GOT3 (cell line): ENCODE measurements at regions not wholly inside any gene's neighbourhood (a gene's known extent, or its start where the extent isn't known, plus 50 kb on each side); places are given as distances from the start of the nearest gene placed in this dataset.
"Not testable (repeated sequence)": the region's sequence is repeated elsewhere in the genome, so short reads cannot be mapped to it uniquely, and the experiment has no call there.

Source experiments
- DNase-seq: peaks from one replicate; lab custom pipeline; 2025; ENCODE audit warnings: mixed read lengths; lab: John Stamatoyannopoulos, UW

GRCh38 chr2:194946826-194947225, 710.2 kb upstream of the SLC39A10 start:
- DNase-seq, result no peak

- DNase-seq, result no peak
Measured at GRCh38 chr2:194938066-194938465, 719.0 kb upstream of the SLC39A10 start.

GRCh38 chr2:194927489-194927888, 729.5 kb upstream of the SLC39A10 start:
- no peak for DNase-seq

GRCh38 chr2:194926873-194927272, 730.2 kb upstream of the SLC39A10 start:
- no peak for DNase-seq

- no peak for DNase-seq
Measured at GRCh38 chr2:194925742-194926141, 731.3 kb upstream of the SLC39A10 start.

- DNase-seq, result no peak
Measured at GRCh38 chr2:194917519-194917918, 739.5 kb upstream of the SLC39A10 start.

GRCh38 chr2:194915485-194915884, 741.5 kb upstream of the SLC39A10 start:
- DNase-seq, result no peak

- no peak for DNase-seq
Measured at GRCh38 chr2:194907569-194907968, 749.5 kb upstream of the SLC39A10 start.

GRCh38 chr2:194896871-194897270, 760.2 kb upstream of the SLC39A10 start:
- DNase-seq, result no peak

GRCh38 chr2:194883711-194884110, 773.3 kb upstream of the SLC39A10 start:
- no peak for DNase-seq

- DNase-seq, result no peak
Measured at GRCh38 chr2:194870974-194871535, 786.0 kb upstream of the SLC39A10 start.

GRCh38 chr2:194867328-194867727, 789.7 kb upstream of the SLC39A10 start:
- no peak for DNase-seq

- DNase-seq, result no peak
Measured at GRCh38 chr2:194854941-194855340, 802.1 kb upstream of the SLC39A10 start.

GRCh38 chr2:194842871-194843270, 814.2 kb upstream of the SLC39A10 start:
- no peak for DNase-seq

GRCh38 chr2:194834371-194834770, 822.7 kb upstream of the SLC39A10 start:
- DNase-seq, result not testable (repeated sequence)

- no peak for DNase-seq
Measured at GRCh38 chr2:194826241-194826640, 830.8 kb upstream of the SLC39A10 start.

GRCh38 chr2:194824450-194824849, 832.6 kb upstream of the SLC39A10 start:
- no peak for DNase-seq

GRCh38 chr2:194822657-194823056, 834.4 kb upstream of the SLC39A10 start:
- no peak for DNase-seq

- DNase-seq, result no peak
Measured at GRCh38 chr2:194822097-194822496, 834.9 kb upstream of the SLC39A10 start.

- no peak for DNase-seq
Measured at GRCh38 chr2:194819367-194819766, 837.7 kb upstream of the SLC39A10 start.

GRCh38 chr2:194815475-194815874, 841.6 kb upstream of the SLC39A10 start:
- DNase-seq, result no peak

- DNase-seq, result no peak
Measured at GRCh38 chr2:194802589-194802988, 854.4 kb upstream of the SLC39A10 start.

- not testable (repeated sequence) for DNase-seq
Measured at GRCh38 chr2:194787071-194787470, 870.0 kb upstream of the SLC39A10 start.

GRCh38 chr2:194771394-194771793, 885.6 kb upstream of the SLC39A10 start:
- DNase-seq, result not testable (repeated sequence)

GRCh38 chr2:194769030-194769429, 888.0 kb upstream of the SLC39A10 start:
- no peak for DNase-seq
